ENCODE measurements at regions not wholly inside any gene's neighbourhood (a gene's known extent, or its start where the extent isn't known, plus 50 kb on each side); places are given as distances from the start of the nearest gene placed in this dataset.

GRCh38 chr5:79868163-79868670 lies 122.8 kb downstream of the MTX3 start:
- no peak for DNase-seq

- DNase-seq = no peak
Measured at GRCh38 chr5:79865579-79865978, 125.5 kb downstream of the MTX3 start.

DNA sequence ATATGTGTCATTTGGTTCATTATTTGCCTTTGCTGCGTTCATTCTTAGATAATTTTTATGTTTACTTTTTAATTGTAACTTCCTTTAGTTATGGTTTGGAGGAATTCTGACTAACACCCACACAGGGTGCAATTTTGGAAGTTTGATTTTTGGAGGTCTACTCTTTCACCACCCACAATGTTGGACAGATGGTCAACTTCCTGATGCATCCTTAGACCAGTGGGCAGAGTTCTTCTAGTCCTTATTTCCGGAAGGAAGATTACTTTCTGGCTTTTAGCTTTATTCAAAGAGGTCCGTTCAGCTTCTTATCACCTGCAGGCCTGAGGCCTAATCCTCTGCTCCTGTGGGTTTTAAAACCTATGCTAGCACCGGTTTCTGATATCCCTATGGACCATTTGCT lies 126.7 kb downstream of the MTX3 start:
- DNase-seq = no peak

GRCh38 chr5:79859588-79859987 lies 131.5 kb downstream of the MTX3 start:
- no peak for DNase-seq

GRCh38 chr5:79858410-79858723 lies 132.7 kb downstream of the MTX3 start:
- DNase-seq = no peak

DNA sequence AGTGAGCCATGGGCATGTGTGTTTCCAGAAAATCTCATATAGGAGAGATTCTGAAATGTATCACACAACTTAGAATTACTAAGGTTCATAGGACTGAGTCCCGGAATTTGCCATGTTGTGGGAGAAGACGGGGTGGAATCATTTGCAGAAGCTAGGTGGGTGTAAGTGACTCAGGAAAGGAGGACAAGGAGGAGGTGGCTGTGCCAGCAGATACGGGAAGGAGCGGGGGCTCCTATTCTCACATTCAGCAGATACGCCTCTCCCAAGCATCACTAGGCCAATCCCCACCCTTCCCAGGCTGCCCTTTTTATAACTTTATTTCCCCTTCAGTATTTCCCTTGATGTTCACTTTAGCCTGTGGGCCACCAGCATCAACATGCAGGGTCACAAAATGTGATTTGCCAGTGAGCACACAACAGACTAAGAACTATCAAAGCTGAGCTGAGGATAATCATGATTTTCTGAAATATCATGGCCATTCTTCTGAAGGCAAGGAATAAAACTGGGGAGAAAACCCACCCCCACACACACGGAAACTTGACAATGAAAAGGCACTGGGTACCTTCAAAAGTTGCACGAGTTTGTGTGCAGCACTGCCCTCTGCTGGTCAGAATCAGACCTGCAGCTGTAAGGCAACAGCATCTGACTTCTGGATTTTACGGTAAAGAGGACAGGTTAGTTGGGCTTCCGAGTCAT lies 133.2 kb downstream of the MTX3 start:
- DNase-seq = peak; percentile 71

DNA sequence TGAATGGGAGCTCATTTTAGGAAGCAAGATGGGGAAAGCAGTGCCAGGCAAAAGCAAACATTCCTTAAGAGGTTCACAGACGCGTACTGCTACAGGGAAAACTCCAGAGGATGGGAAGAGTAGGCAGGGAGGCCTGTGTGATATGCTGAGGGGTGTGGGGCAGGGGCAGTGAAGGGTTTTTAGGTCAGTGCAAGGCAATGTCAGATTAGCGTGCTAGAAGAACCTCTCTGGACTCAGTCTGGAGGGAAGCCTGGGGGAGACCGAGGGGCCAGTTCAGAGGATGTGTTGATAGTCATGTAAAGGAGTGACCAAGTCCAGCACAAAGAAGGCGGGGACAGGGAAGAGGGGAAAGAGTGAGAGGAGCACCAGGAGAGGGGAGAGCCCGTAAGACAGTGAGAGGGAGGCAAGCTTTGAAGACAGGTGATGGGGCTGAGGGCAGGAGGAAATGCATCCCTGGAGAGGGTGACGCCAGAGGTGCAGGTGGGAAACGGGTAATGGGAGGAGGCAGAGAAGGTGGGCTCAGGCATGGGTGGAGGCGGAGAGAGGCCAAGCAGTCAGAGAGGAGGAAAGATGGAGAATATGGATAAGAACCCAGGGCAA lies 134.5 kb downstream of the MTX3 start:
- DNase-seq = no peak

- no peak for DNase-seq
Measured at GRCh38 chr5:79853676-79854418, 137.2 kb downstream of the MTX3 start.

DNA sequence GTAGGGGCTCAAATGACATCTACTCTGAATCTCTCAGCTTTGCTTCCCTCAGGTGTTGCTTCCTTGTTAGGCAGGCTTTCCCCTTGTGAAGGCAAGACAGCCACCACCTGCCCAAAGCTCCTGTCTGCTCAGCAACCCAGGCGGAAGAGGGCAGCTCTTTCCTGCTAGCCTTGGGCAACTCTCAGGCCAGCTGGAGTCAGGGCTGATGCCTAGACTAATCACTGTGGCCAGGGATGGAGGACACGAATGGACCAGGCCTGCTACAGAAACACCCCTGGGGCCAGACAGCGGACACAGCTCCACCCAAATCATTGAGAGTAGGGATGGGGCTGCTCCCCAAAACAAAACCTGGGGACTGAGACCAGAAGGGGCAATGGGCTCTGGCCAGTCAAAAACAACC lies 138.0 kb downstream of the MTX3 start:
- DNase-seq = no peak

GRCh38 chr5:79851391-79851863 lies 139.6 kb downstream of the MTX3 start:
- no peak for DNase-seq

DNA sequence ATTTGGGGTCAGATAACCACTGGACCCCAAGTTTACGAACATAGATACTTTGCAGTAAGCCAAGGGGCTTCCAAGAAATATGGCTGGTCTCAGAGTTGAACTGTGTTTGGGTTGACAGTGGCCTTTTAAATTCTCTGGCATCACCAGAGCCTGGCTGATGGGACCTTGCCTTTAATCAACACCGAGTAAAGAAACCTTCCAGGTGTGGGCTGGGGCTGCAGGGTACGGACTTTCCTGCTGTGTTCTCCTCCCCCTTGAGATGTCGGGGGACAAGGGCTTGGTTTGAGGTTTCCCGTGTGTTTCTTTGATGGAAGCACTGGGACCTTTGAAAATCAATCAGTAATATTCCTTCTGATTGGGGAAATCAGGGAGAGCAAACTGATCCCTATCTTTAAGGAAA lies 140.1 kb downstream of the MTX3 start:
- DNase-seq = no peak

DNA sequence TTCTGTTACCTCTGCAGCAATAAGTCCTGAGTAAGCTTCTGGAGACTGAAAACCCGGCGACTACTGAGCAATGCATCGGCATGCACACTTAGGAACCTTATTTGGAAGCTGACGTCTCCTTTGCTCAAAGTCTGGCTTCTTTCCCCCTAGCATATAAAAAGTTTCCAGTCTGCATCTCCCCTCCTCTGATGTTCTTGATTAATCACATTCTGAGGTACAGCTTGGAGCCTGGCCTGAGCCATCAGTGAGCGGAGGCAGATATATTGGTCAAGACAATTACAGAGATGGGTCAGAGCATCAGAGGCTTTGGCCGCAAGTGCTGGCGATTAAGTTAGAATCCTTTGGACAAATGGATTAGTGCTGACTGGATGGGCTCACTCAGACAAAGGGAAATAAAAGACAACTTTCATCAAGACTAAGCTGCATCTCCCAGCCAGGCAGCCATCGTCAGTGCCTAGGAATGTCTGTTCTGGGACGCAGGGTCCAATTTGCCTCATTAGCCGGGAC lies 140.7 kb downstream of the MTX3 start:
- no peak for DNase-seq

GRCh38 chr5:79849486-79850315 lies 141.4 kb downstream of the MTX3 start:
- DNase-seq = no peak
